ENCODE measurements at regions not wholly inside any gene's neighbourhood (a gene's known extent, or its start where the extent isn't known, plus 50 kb on each side); places are given as distances from the start of the nearest gene placed in this dataset.
A peak's percentile ranks its signal among the peaks of the same experiment; 100 is the strongest.

- no peaks in the 10 kb centered on the region for H3K27me3 ChIP-seq
These were observed 1059.0 kb upstream of the PRMT6 start for GRCh38 chr1:105997516-105997915.

GRCh38 chr1:106022312-106022902 lies 1034.1 kb upstream of the PRMT6 start:
- Histone ChIP-seq H3K27me3 (no peaks in the 10 kb centered on the region), H3K9me3 (ENCODE audit: low read depth) (no peaks in the 10 kb centered on the region)
- peak; percentile 39 for TF ChIP-seq CTCF (IDR thresholded peaks at IDR 0.05; ENCODE audit: low read depth, low read length)

More at GRCh38 chr1:105997516-105997915, 1059.0 kb upstream of the PRMT6 start:
- Histone ChIP-seq H3K4me1 (ENCODE audit: low read depth) (no peaks in the 10 kb centered on the region), H3K36me3 (no peaks in the 10 kb centered on the region), H3K4me3 (no peak overlapping the region), H3K27ac (no peak overlapping the region), H3K9me3 (ENCODE audit: low read depth) (no peaks in the 10 kb centered on the region)
- TF ChIP-seq CTCF (IDR thresholded peaks at IDR 0.05; ENCODE audit: low read depth, low read length): no peak
- no peak for DNase-seq (ENCODE audit: low read depth in 1 of 2, low spot score in 1 of 2)

GRCh38 chr1:106027871-106028270 lies 1028.6 kb upstream of the PRMT6 start:
- Histone ChIP-seq H3K36me3 (no peaks in the 10 kb centered on the region), H3K27ac (no peak overlapping the region), H3K4me1 (ENCODE audit: low read depth) (no peaks in the 10 kb centered on the region), H3K4me3 (no peak overlapping the region), H3K9me3 (ENCODE audit: low read depth) (no peaks in the 10 kb centered on the region), H3K27me3 (no peaks in the 10 kb centered on the region)
- DNase-seq (ENCODE audit: low read depth in 1 of 2, low spot score in 1 of 2): no peak
- no peak for TF ChIP-seq CTCF (IDR thresholded peaks at IDR 0.05; ENCODE audit: low read depth, low read length)

More at GRCh38 chr1:106022312-106022902, 1034.1 kb upstream of the PRMT6 start:
- Histone ChIP-seq H3K27ac (no peak overlapping the region), H3K4me3 (no peak overlapping the region), H3K4me1 (ENCODE audit: low read depth) (no peaks in the 10 kb centered on the region), H3K36me3 (no peaks in the 10 kb centered on the region)
- peak; percentile 8 to 18 for DNase-seq (ENCODE audit: low read depth in 1 of 2, low spot score in 1 of 2)

DNA sequence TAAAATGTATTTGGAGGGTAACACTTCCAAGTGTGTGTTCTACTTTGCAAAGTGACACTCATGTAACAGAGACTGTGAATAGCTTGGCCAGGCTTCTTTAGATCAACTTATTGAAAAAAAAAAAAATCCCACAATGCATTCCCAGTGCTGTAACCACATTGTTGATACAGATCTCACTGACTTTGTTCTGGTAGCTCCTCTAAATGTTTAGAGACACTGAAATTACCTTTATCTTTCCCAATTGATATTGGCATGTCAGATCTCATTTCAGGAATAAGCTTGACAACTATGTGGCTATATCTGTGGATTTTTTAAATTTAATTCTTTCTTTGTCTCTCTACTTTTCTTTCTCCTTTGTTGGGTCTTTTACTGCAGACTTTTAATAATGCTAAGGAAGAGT lies 1018.9 kb upstream of the PRMT6 start:
- no peak for TF ChIP-seq CTCF (IDR thresholded peaks at IDR 0.05; ENCODE audit: low read depth, low read length)
- H3K4me3 ChIP-seq: no peak overlapping the region
- H3K27ac ChIP-seq: no peak overlapping the region
- DNase-seq (ENCODE audit: low read depth in 1 of 2, low spot score in 1 of 2): no peak
- H3K27me3 ChIP-seq: no peaks in the 10 kb centered on the region
- peaks cover 3% of the 10 kb centered on the region for H3K9me3 ChIP-seq (ENCODE audit: low read depth)
- no peaks in the 10 kb centered on the region for H3K36me3 ChIP-seq
- no peaks in the 10 kb centered on the region for H3K4me1 ChIP-seq (ENCODE audit: low read depth)

DNA sequence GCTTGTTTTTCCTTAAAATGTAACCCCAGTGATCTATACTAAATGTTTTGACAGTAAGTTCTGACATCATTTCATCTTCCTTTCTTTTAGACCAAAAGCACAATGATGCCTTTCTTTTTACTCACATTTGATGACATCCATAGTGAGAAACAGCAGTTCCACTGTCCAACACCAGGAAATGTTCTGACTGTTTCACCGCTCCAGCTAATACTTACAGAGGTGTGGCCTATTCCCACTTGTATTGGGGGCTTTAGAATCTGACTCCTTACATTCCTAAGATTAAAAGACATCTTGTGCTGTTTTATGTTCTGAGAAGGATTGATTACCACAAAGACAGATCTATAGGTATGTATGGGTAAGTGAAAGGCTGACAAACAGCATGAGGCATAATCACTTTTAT lies 1018.2 kb upstream of the PRMT6 start:
- H3K9me3 ChIP-seq (ENCODE audit: low read depth): peaks cover 3% of the 10 kb centered on the region
- TF ChIP-seq CTCF (IDR thresholded peaks at IDR 0.05; ENCODE audit: low read depth, low read length): no peak
- H3K27ac ChIP-seq: no peak overlapping the region
- H3K4me1 ChIP-seq (ENCODE audit: low read depth): no peaks in the 10 kb centered on the region
- no peak overlapping the region for H3K4me3 ChIP-seq
- no peaks in the 10 kb centered on the region for H3K27me3 ChIP-seq
- H3K36me3 ChIP-seq: no peaks in the 10 kb centered on the region
- DNase-seq (ENCODE audit: low read depth in 1 of 2, low spot score in 1 of 2): peak in 1 of 2 donors; percentile 7

Measured in cardiac muscle cell (in vitro differentiated cells and primary cell).